Endometrial microvascular endothelial cells (primary cell): ENCODE measurements at regions not wholly inside any gene's neighbourhood (a gene's known extent, or its start where the extent isn't known, plus 50 kb on each side); places are given as distances from the start of the nearest gene placed in this dataset.

Experiments
- in situ Hi-C: cut with HindIII; loops from 2 replicates; pipeline ENCODE4 v1.10.0; 2017; ENCODE audit warnings: low sequenced_read_pairs, low pct_unique_long_range_greater_than_20kb; ENCODE audit errors: inconsistent ontology term

GRCh38 chr2:16320716-16321115 lies 344.9 kb downstream of the CYRIA start:
- in situ Hi-C loops: no loop called here

GRCh38 chr2:16319551-16320121 lies 346.0 kb downstream of the CYRIA start:
- in situ Hi-C loops: no loop called here

GRCh38 chr2:16318474-16319195 lies 347.0 kb downstream of the CYRIA start:
- in situ Hi-C loops: no loop called here

DNA sequence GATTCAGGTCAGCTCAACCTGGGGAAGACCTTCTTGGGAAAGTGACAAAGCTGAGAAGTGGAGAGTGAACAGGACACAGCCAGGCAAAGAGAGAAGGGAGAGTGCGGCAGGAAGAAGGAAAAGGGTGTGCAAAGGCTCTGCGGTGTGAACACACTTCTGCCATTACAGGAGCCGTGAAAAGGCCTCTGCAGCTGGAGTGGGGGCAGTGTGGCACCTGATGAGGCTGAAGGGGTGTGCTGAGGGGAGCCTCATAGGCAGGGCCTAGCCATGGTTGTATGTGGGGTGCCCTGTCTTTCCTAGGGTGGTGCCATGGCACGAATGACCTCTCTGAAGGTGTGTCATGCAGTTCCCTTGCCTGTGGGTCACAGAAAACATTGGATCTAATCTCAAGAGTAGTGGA lies 347.6 kb downstream of the CYRIA start:
- in situ Hi-C loops: no loop called here

DNA sequence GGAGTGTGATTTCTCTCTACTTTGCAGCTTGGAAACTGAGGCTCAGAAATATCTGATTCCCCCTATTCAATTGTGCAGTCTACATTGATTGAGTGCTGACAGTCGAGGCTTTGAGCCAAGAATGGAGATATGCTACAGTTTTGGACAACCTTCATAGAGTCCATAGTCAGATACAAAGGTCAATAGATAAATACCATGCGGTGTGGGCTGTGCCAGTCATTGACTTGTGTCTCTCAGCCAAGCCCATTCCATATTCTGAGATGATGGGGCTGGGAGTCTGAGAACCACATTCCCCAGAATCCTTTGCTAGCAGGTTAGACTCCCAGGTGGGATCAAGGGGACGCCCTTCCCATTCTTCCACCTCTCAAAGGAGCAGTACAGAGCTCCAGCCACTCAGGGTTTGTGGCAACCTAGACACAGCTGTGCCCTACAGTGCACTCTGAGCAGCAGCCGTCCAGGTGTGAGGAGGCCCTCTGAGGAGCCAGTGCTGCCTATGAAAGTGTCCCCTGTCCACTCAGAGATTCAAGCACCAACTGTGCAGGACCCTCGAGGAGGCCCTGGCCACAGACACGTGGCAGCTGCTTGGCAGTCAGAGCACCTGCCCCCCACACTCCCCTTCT lies 348.3 kb downstream of the CYRIA start:
- in situ Hi-C loops: no loop called here

DNA sequence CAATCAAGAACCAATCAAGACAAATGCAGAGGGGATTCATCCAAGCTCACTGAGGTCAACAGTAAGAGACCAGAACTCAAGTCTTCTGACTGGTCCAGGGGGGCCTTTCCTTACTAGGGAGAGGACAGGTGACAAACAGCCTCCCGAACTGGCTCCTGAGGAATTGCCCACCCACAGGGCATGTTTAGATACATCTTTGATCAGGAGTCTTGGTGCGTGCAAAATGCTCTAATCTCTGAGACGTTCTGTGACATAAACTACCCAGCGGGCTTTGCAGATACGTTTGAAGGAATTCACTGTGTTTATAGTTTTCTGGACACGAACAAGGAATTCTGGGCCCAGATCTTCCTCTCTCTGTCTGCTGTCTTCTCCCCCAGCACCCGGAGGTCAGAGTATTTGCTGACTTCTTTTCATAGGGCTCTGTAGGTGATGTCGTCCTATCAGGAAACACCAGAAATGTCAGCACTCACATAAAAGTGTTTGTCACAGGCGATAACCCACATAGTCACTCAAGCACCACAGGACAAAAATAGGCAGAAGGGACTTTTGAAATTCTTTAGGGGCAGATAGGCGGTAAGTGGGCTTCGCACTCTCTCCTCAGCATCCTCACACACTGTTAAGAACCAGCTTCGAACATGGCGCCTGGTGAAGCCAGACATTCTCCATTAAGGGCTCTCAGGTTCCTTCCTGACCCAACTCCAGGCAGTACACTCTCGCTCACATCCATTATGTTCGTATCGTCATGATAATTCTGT lies 349.0 kb downstream of the CYRIA start:
- in situ Hi-C loops: no loop called here

DNA sequence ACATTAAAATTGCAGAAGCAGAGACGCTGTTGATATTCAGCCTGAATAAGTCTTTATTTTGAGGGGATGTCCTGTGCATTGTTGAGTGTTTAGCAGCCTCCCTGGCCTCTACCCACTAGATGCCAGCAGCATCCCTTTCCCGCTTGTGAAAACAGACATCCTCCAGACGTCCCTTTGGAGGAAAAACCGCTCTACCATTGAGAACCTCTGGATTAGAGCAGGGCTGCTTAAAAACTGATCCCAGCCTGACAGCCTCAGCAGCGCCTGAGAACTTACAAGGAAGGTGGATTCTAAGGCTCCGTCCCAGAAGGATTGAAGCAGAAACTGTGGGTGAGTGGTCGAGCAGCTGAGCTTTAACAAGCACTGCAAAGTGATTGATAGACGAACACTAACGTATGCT lies 349.7 kb downstream of the CYRIA start:
- in situ Hi-C loops: no loop called here

GRCh38 chr2:16315458-16315835 lies 350.2 kb downstream of the CYRIA start:
- in situ Hi-C loops: no loop called here

GRCh38 chr2:16314691-16315457 lies 350.8 kb downstream of the CYRIA start:
- in situ Hi-C loops: no loop called here

GRCh38 chr2:16314001-16314400 lies 351.6 kb downstream of the CYRIA start:
- in situ Hi-C loops: no loop called here

DNA sequence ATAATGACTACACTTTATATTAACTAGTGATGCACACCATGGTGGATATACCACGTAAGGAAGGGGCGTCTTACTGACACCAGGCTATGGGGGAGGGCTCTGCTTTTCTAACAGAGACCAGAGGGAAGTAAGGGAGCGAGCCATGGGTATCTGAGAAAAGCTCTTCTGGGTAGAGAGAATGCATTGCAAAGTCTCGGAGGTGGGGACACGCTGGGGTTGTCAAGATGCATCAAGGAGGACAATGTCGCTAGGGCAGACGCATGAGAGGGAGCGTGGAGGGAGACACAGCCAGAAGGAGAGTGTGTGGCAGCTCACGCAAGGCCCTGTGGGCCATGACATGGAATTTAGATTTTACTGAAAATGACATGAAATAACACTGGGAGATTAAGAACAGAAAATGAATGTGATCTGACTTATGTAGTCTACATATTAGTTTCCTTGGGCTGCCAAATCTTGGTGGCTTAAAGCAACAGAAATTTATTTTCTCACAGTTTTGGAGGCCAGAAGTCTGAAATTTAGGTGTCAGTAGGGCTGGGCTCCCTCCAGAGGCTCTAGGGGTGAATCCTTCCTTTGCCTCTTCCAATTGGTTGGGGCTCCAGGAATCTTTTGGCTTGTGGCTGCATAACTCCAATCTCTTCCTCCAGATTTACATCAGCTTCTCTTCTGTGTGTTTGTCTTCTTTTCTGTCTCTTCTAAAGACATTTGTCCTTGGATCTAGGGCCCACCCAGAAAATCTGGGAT lies 352.2 kb downstream of the CYRIA start:
- in situ Hi-C loops: no loop called here

DNA sequence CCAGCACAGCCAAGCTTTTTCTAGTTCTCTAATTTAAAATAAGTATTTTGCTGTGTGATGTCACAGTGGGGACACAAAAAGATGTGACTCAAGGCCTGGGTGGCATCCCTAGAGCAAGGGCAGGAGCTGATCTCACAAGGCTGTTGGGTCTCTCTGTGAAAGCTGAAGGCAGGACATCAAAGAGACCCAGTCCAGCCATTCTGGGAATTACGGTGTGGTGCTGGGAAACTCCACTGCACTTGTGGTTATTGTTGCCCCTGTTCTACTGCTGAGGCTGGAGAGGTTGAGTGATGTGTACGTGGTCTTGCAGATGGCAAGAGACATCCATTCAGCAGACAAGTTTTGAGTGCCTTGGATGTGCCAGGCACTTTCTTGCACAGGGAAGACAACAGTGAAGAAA lies 352.9 kb downstream of the CYRIA start:
- in situ Hi-C loops: no loop called here

DNA sequence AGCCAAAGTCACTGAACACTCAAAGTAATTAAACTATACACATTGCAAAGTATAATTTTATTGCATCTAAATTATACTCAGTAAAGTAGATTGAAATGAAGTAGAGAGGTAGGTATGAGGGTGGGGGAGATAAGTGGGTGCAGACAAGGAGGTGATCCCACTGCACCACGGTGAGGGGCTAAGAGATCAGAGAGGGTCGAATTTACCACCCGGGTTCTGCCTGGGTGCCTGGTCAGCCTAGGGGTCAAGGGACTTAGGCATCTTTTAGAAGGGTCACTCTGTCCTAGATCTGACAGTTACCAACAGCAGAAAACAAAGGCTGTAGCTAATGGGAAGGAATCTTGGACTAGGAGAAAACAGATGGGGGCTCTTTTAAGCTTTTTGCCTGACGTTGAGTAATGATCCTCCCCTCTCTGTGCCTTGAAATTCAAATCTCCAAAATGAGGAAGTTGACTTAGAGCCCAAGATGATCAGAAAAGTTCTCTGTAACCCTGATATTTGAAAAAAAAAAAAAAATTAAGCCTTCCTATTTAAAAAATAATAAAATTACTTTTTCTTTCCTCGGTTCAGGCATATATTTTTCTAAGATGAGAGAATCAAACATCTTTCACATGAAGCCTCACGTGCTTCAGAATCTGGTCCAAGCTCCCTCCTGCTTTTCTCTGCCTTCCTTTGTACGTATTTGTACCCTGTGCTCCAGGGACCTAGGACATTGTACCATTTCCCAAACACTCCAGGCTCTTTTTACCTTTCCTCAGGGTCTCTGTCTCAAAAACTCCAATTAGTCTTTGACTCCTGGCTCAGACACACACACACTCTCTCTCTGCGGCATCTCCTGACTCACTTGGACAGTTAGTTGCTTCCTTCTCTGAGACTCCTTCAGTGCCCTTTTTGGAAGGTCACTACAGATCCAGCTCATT lies 353.9 kb downstream of the CYRIA start:
- in situ Hi-C loops: no loop called here

DNA sequence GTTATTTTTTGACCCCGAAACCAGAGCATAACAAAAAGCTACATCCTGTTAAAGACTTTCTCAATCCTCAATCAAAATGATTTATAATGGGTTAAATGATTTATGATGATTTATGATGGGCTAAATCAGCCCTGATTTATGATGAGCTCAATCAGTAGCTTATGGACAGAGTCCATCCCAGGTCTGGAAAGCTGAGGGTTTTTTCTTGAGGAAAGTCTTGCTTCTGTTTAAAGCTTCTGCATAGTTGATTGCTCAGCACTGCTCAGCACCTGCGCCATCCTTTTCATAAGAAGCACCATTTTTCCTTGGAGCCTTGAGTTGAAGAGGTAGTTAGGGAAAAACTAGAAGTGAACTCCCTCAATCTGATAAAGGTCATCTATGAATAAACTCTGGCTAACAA lies 356.8 kb downstream of the CYRIA start:
- in situ Hi-C loops: no loop called here

- in situ Hi-C loops: no loop called here
Measured at GRCh38 chr2:16304876-16305590, 360.6 kb downstream of the CYRIA start.

- in situ Hi-C loops: no loop called here
Measured at GRCh38 chr2:16303761-16304160, 361.9 kb downstream of the CYRIA start.

- in situ Hi-C loops: no loop called here
Measured at GRCh38 chr2:16303273-16303577, 362.4 kb downstream of the CYRIA start.
